ENCODE measurements at regions not wholly inside any gene's neighbourhood (a gene's known extent, or its start where the extent isn't known, plus 50 kb on each side); places are given as distances from the start of the nearest gene placed in this dataset.
A peak's percentile ranks its signal among the peaks of the same experiment; 100 is the strongest.

GRCh38 chr2:65647249-65647842, 214.9 kb upstream of the SPRED2 start:
- DNase-seq (ENCODE audit: low read depth) = no peak

GRCh38 chr2:65640793-65641103, 208.3 kb upstream of the SPRED2 start:
- DNase-seq (ENCODE audit: low read depth) = no peak

GRCh38 chr2:65639156-65639864, 206.9 kb upstream of the SPRED2 start:
- DNase-seq (ENCODE audit: low read depth) = no peak

- DNase-seq (ENCODE audit: low read depth) = no peak
These were observed 206.0 kb upstream of the SPRED2 start for GRCh38 chr2:65638443-65638842.

- DNase-seq (ENCODE audit: low read depth) = no peak
These were observed 204.5 kb upstream of the SPRED2 start for GRCh38 chr2:65636813-65637483.

- no peak for DNase-seq (ENCODE audit: low read depth)
These were observed 203.6 kb upstream of the SPRED2 start for GRCh38 chr2:65636024-65636423.

GRCh38 chr2:65634304-65634703, 201.9 kb upstream of the SPRED2 start:
- DNase-seq (ENCODE audit: low read depth) = no peak

GRCh38 chr2:65630643-65631042, 198.2 kb upstream of the SPRED2 start:
- peak; percentile 30 for DNase-seq (ENCODE audit: low read depth)

GRCh38 chr2:65628156-65628555, 195.8 kb upstream of the SPRED2 start:
- DNase-seq (ENCODE audit: low read depth) = no peak

- no peak for DNase-seq (ENCODE audit: low read depth)
These were observed 194.4 kb upstream of the SPRED2 start for GRCh38 chr2:65626831-65627230.

GRCh38 chr2:65625982-65626381, 193.6 kb upstream of the SPRED2 start:
- DNase-seq (ENCODE audit: low read depth) = no peak

GRCh38 chr2:65622951-65623535, 190.6 kb upstream of the SPRED2 start:
- DNase-seq (ENCODE audit: low read depth) = no peak

GRCh38 chr2:65622499-65622898, 190.1 kb upstream of the SPRED2 start:
- DNase-seq (ENCODE audit: low read depth) = no peak

GRCh38 chr2:65620524-65620923, 188.1 kb upstream of the SPRED2 start:
- DNase-seq (ENCODE audit: low read depth) = no peak

GRCh38 chr2:65620026-65620425, 187.6 kb upstream of the SPRED2 start:
- no peak for DNase-seq (ENCODE audit: low read depth)

- DNase-seq (ENCODE audit: low read depth) = no peak
These were observed 183.2 kb upstream of the SPRED2 start for GRCh38 chr2:65615602-65616001.

GRCh38 chr2:65613968-65614555, 181.7 kb upstream of the SPRED2 start:
- DNase-seq (ENCODE audit: low read depth) = no peak

GRCh38 chr2:65611488-65611887, 179.1 kb upstream of the SPRED2 start:
- no peak for DNase-seq (ENCODE audit: low read depth)

- no peak for DNase-seq (ENCODE audit: low read depth)
These were observed 176.5 kb upstream of the SPRED2 start for GRCh38 chr2:65608916-65609315.

- DNase-seq (ENCODE audit: low read depth) = no peak
These were observed 176.1 kb upstream of the SPRED2 start for GRCh38 chr2:65608466-65608865.

- no peak for DNase-seq (ENCODE audit: low read depth)
These were observed 175.4 kb upstream of the SPRED2 start for GRCh38 chr2:65607662-65608305.

GRCh38 chr2:65605743-65606058, 173.3 kb upstream of the SPRED2 start:
- DNase-seq (ENCODE audit: low read depth) = no peak

All from GM04504 (cell line).